PC-3 (cell line): ENCODE measurements at regions not wholly inside any gene's neighbourhood (a gene's known extent, or its start where the extent isn't known, plus 50 kb on each side); places are given as distances from the start of the nearest gene placed in this dataset.

Experiments
- CTCF ChIP-seq: fragments of 300-600 bp; sonication (generic); conservative IDR thresholded peaks from 2 replicates; pipeline ENCODE4 v1.5.1; 2017; ENCODE audit warnings: antibody characterized with exemption, low read depth, mild to moderate bottlenecking, low read length
- EZH2 ChIP-seq: fragments of 300-600 bp; sonication (generic); IDR thresholded peaks from one replicate; pipeline ENCODE4 v1.6.1; 2017; ENCODE audit warnings: antibody characterized with exemption, mild to moderate bottlenecking, low read length; ENCODE audit not compliant: unreplicated experiment
- EZH2phosphoT487 ChIP-seq: fragments of 300-600 bp; sonication (generic); IDR thresholded peaks from 2 replicates; pipeline ENCODE4 v1.6.1; 2018; ENCODE audit warnings: mild to moderate bottlenecking, antibody characterized with exemption, low read length, borderline replicate concordance

GRCh38 chr5:13533833-13534232, 410.7 kb downstream of the DNAH5 start:
- no peak for TF ChIP-seq CTCF
- no peak for TF ChIP-seq EZH2
- no peak for TF ChIP-seq EZH2phosphoT487
